Thymus (tissue), 11 donors: ENCODE measurements at regions not wholly inside any gene's neighbourhood (a gene's known extent, or its start where the extent isn't known, plus 50 kb on each side); places are given as distances from the start of the nearest gene placed in this dataset.
"Not testable (repeated sequence)": the region's sequence is repeated elsewhere in the genome, so short reads cannot be mapped to it uniquely, and the experiment has no call there.

ENCODE experiments used
- DNase-seq, 9 donors: peaks; one replicate each; pipeline ENCODE4 v3.0.0-alpha.2; 2013; ENCODE audit warnings: low spot score in 9 of 9, low read depth in 6 of 9, missing footprints in 1 of 9
- H3K27ac ChIP-seq, 2 donors: one replicate each; pipeline ENCODE4 v1.5.1; 2013; ENCODE audit warnings: control low read depth in 1 of 2, low read depth in 1 of 2, low read length in 1 of 2, mild to moderate bottlenecking in 1 of 2, moderate library complexity in 1 of 2
- H3K27me3 ChIP-seq, 2 donors: one replicate each; pipeline ENCODE4 v1.5.1; 2013; ENCODE audit warnings: low read length in 1 of 2; ENCODE audit not compliant: control insufficient read depth in 2 of 2, insufficient read depth in 1 of 2
- H3K36me3 ChIP-seq, 2 donors: one replicate each; pipeline ENCODE4 v1.5.1; 2013; ENCODE audit warnings: low read length in 1 of 2, mild to moderate bottlenecking in 1 of 2, moderate library complexity in 1 of 2; ENCODE audit not compliant: control insufficient read depth in 2 of 2, insufficient read depth in 2 of 2
- H3K4me1 ChIP-seq, 2 donors: one replicate each; pipeline ENCODE4 v1.5.1; 2013; ENCODE audit warnings: low read length in 2 of 2; ENCODE audit not compliant: control insufficient read depth in 2 of 2, insufficient read depth in 2 of 2
- H3K4me3 ChIP-seq, 2 donors: one replicate each; pipeline ENCODE4 v1.5.1; 2013; ENCODE audit warnings: low read length in 2 of 2, control low read depth in 1 of 2, mild to moderate bottlenecking in 1 of 2
- H3K9me3 ChIP-seq, 2 donors: one replicate each; pipeline ENCODE4 v1.5.1; 2013; ENCODE audit warnings: low read length in 1 of 2, mild to moderate bottlenecking in 1 of 2; ENCODE audit not compliant: control insufficient read depth in 2 of 2, insufficient read depth in 1 of 2
- WGBS: extraction: QIAGEN DNeasy Blood & Tissue Kit; methylation state at CpG from one replicate; pipeline ENCODE4 v1.1.7; 2013; 5-methylcytosine and 5-hydroxymethylcytosine counted together
- donor health status: healthy.

- H3K36me3 ChIP-seq = no peaks in the 10 kb centered on the region
- no peaks in the 10 kb centered on the region for H3K9me3 ChIP-seq
- WGBS = 92% methylated on average over 4 of the region's 4 CpGs
- no peak for DNase-seq
- no peaks in the 10 kb centered on the region for H3K4me1 ChIP-seq
- no peak overlapping the region for H3K4me3 ChIP-seq
- peaks cover 0 to 3% of the 10 kb centered on the region in 2 donors for H3K27me3 ChIP-seq
- H3K27ac ChIP-seq = no peak overlapping the region
These were observed 332.1 kb upstream of the CCL2 start for GRCh38 chr17:33922971-33923370.

- DNase-seq = no peak
- WGBS = 90% methylated on average over 5 of the region's 5 CpGs
- Histone ChIP-seq H3K9me3 (no peaks in the 10 kb centered on the region), H3K4me1 (no peaks in the 10 kb centered on the region), H3K4me3 (no peak overlapping the region), H3K27me3 (no peaks in the 10 kb centered on the region), H3K27ac (no peak overlapping the region), H3K36me3 (no peaks in the 10 kb centered on the region)
These were observed 331.0 kb upstream of the CCL2 start for GRCh38 chr17:33924104-33924503.

- Histone ChIP-seq H3K27ac (no peak overlapping the region), H3K36me3 (no peaks in the 10 kb centered on the region), H3K9me3 (no peaks in the 10 kb centered on the region), H3K4me1 (no peaks in the 10 kb centered on the region), H3K4me3 (no peak overlapping the region), H3K27me3 (no peaks in the 10 kb centered on the region)
- WGBS = 93% methylated on average over 2 of the region's 2 CpGs
- DNase-seq = no peak
These were observed 329.4 kb upstream of the CCL2 start for GRCh38 chr17:33925649-33926048.

- no peaks in the 10 kb centered on the region for H3K4me1 ChIP-seq
- no peaks in the 10 kb centered on the region for H3K27me3 ChIP-seq
- 70% methylated on average over 3 of the region's 3 CpGs for WGBS
- H3K36me3 ChIP-seq = no peaks in the 10 kb centered on the region
- H3K9me3 ChIP-seq = no peaks in the 10 kb centered on the region
- no peak for DNase-seq
- H3K27ac ChIP-seq = no peak overlapping the region
- no peak overlapping the region for H3K4me3 ChIP-seq
These were observed 327.4 kb upstream of the CCL2 start for GRCh38 chr17:33927732-33928133.

GRCh38 chr17:33929181-33929724, 325.8 kb upstream of the CCL2 start:
- Histone ChIP-seq H3K4me1 (no peaks in the 10 kb centered on the region), H3K36me3 (no peaks in the 10 kb centered on the region), H3K27ac (no peak overlapping the region), H3K9me3 (no peaks in the 10 kb centered on the region), H3K4me3 (no peak overlapping the region), H3K27me3 (no peaks in the 10 kb centered on the region)
- 91% methylated on average over 9 of the region's 9 CpGs for WGBS
- DNase-seq = no peak

- not testable (repeated sequence) for H3K4me3 ChIP-seq, DNase-seq, H3K36me3 ChIP-seq, H3K4me1 ChIP-seq, H3K27me3 ChIP-seq, H3K9me3 ChIP-seq, H3K27ac ChIP-seq
- 97% methylated on average over 19 of the region's 19 CpGs for WGBS
These were observed 323.8 kb upstream of the CCL2 start for GRCh38 chr17:33931148-33931814.

GRCh38 chr17:33932996-33933395, 322.1 kb upstream of the CCL2 start:
- Histone ChIP-seq H3K36me3 (no peaks in the 10 kb centered on the region), H3K27me3 (no peaks in the 10 kb centered on the region), H3K9me3 (no peaks in the 10 kb centered on the region), H3K27ac (no peak overlapping the region), H3K4me3 (no peak overlapping the region), H3K4me1 (no peaks in the 10 kb centered on the region)
- no peak for DNase-seq
- WGBS = 96% methylated on average over 2 of the region's 2 CpGs

GRCh38 chr17:33933576-33933975, 321.5 kb upstream of the CCL2 start:
- no peak for DNase-seq
- 70% methylated on average over 5 of the region's 5 CpGs for WGBS
- no peak overlapping the region for H3K27ac ChIP-seq
- H3K4me3 ChIP-seq = no peak overlapping the region
- H3K27me3 ChIP-seq = no peaks in the 10 kb centered on the region
- H3K9me3 ChIP-seq = no peaks in the 10 kb centered on the region
- H3K4me1 ChIP-seq = no peaks in the 10 kb centered on the region
- no peaks in the 10 kb centered on the region for H3K36me3 ChIP-seq

GRCh38 chr17:33934696-33935095, 320.4 kb upstream of the CCL2 start:
- Histone ChIP-seq H3K27me3 (no peaks in the 10 kb centered on the region), H3K4me3 (no peak overlapping the region), H3K36me3 (no peaks in the 10 kb centered on the region), H3K9me3 (no peaks in the 10 kb centered on the region), H3K27ac (no peak overlapping the region), H3K4me1 (no peaks in the 10 kb centered on the region)
- no peak for DNase-seq
- WGBS = 95% methylated on average over 1 of the region's 1 CpG
